HepG2 (cell line): ENCODE measurements at regions not wholly inside any gene's neighbourhood (a gene's known extent, or its start where the extent isn't known, plus 50 kb on each side); places are given as distances from the start of the nearest gene placed in this dataset.

ENCODE experiments used
- ATAC-seq: fragments of 200-7000 bp; cut with Tn5 transposase; 3 replicates; pipeline ENCODE4 v1.9.1; 2020; ENCODE audit warnings: mild to moderate bottlenecking, moderate library complexity
- BruUV-seq: library from RNA; stranded (reverse); fragments of 400-500 nt; replicated peaks from 2 replicates; lab custom pipeline; 2021; lab: Mats Ljungman, UMichigan
- CTCF ChIA-PET: fragments of 300-600 bp; formaldehyde crosslinking; extraction: SDS; loops from one replicate; lab custom pipeline; 2021; ENCODE audit warnings: low total read pairs, inconsistent platforms, low intra/inter-chr PET ratio; lab: Yijun Ruan, JAX
- POLR2A ChIA-PET: fragments of 350-600 bp; sonication (Branson Sonifier 250); formaldehyde crosslinking; loops from one replicate; lab custom pipeline; 2020; ENCODE audit warnings: antibody characterized with exemption, inconsistent platforms; lab: Yijun Ruan, JAX
- DNase-seq: peaks from one replicate; pipeline ENCODE4 v3.0.0-alpha.2; 2015; ENCODE audit warnings: low spot score
- FAIRE-seq: peaks from 3 replicates; lab custom pipeline; 2011; peaks lifted over from hg19 to GRCh38; lab: Jason Lieb, UNC
- H2AFZ ChIP-seq: one replicate; pipeline ENCODE4 v1.6.1; 2011; ENCODE audit warnings: low read length, inconsistent platforms
- H3K27ac ChIP-seq: fragments of 300-600 bp; 3 replicates; pipeline ENCODE4 v1.8.0; 2011; ENCODE audit warnings: mixed run types, mild to moderate bottlenecking, mixed read lengths, low read length, inconsistent platforms; ENCODE audit not compliant: insufficient read depth; ENCODE audit errors: extremely low read length
- H3K27me3 ChIP-seq, 2 experiments: fragments of 200-600 bp in 1 of 2; 2 replicates in 1 of 2; 3 replicates in 1 of 2; pipeline versions ENCODE4 v1.6.0 to v1.8.0; 2011; ENCODE audit warnings: low read length in 2 of 2, mild to moderate bottlenecking in 2 of 2, moderate library complexity in 2 of 2, inconsistent platforms in 1 of 2; ENCODE audit not compliant: insufficient read depth in 2 of 2, control insufficient read depth in 1 of 2
- H3K36me3 ChIP-seq, 2 experiments: fragments of 200-600 bp in 1 of 2; replicated peaks in 1 of 2; 2 replicates in 1 of 2; 3 replicates in 1 of 2; pipeline versions ENCODE4 v1.5.1 to v1.8.0; 2011; ENCODE audit warnings: low read length in 2 of 2, inconsistent platforms in 1 of 2; ENCODE audit not compliant: insufficient read depth in 2 of 2, control insufficient read depth in 1 of 2
- H3K4me1 ChIP-seq: 2 replicates; pipeline ENCODE4 v1.5.1; 2012; ENCODE audit warnings: low read length, inconsistent platforms; ENCODE audit not compliant: insufficient read depth
- H3K4me2 ChIP-seq: 2 replicates; pipeline ENCODE4 v1.6.0; 2011; ENCODE audit warnings: low read depth, low read length, inconsistent platforms
- H3K4me3 ChIP-seq, 3 experiments: fragments of 200-600 bp in 1 of 3; sonication (generic), shearing (Covaris generic) in 1 of 3; replicated peaks in 1 of 3; 2 replicates each; pipeline ENCODE4 v1.5.1; 2011 to 2016; ENCODE audit warnings: low read length in 3 of 3, inconsistent platforms in 2 of 3, low read depth in 2 of 3, mild to moderate bottlenecking in 2 of 3, control low read depth in 1 of 3, mixed read lengths in 1 of 3; ENCODE audit not compliant: insufficient read depth in 1 of 3
- H3K79me2 ChIP-seq: one replicate; pipeline ENCODE4 v1.6.1; 2011; ENCODE audit warnings: low read length, inconsistent platforms; ENCODE audit not compliant: insufficient read depth
- H3K9ac ChIP-seq: 2 replicates; pipeline ENCODE4 v1.6.0; 2011; ENCODE audit warnings: mild to moderate bottlenecking, low read depth, low read length, inconsistent platforms; ENCODE audit not compliant: insufficient read depth
- H3K9me3 ChIP-seq: 2 replicates; pipeline ENCODE4 v1.5.1; 2012; ENCODE audit warnings: mild to moderate bottlenecking, low read length
- H4K20me1 ChIP-seq: 2 replicates; pipeline ENCODE4 v1.6.0; 2011; ENCODE audit warnings: inconsistent platforms, mild to moderate bottlenecking, low read length, moderate library complexity; ENCODE audit not compliant: insufficient read depth
- CBFB ChIP-seq: sonication (generic); formaldehyde crosslinking; IDR thresholded peaks from 2 replicates; pipeline ENCODE4 v1.4.0; 2020; ENCODE audit warnings: missing genetic modification reagents
- CBX1 ChIP-seq: IDR thresholded peaks from one replicate; pipeline ENCODE4 v1.6.1; 2016; ENCODE audit warnings: antibody characterized with exemption, low read depth
- HOXA5 ChIP-seq: sonication (generic); formaldehyde crosslinking; IDR thresholded peaks from 2 replicates; pipeline ENCODE4 v1.4.0; 2020; ENCODE audit warnings: missing genetic modification reagents
- ISX ChIP-seq: sonication (generic); formaldehyde crosslinking; conservative IDR thresholded peaks from 2 replicates; pipeline ENCODE4 v1.5.0; 2020; ENCODE audit warnings: missing genetic modification reagents
- KDM3A ChIP-seq: IDR thresholded peaks from 2 replicates; pipeline ENCODE4 v1.6.1; 2018; ENCODE audit warnings: low read depth, missing compliant biosample characterization
- RCOR2 ChIP-seq: IDR thresholded peaks from 2 replicates; pipeline ENCODE4 v1.6.1; 2016; ENCODE audit warnings: missing biosample characterization, missing genetic modification reagents
- SP4 ChIP-seq: sonication (generic); formaldehyde crosslinking; IDR thresholded peaks from 2 replicates; pipeline ENCODE4 v1.8.1; 2023; ENCODE audit warnings: mild to moderate bottlenecking, missing genetic modification reagents
- U2AF2 ChIP-seq: fragments of 200-400 bp; formaldehyde crosslinking; IDR thresholded peaks from 2 replicates; pipeline ENCODE4 v1.6.1; 2017; ENCODE audit warnings: low read depth, mild to moderate bottlenecking, low read length
- USF2 ChIP-seq, 2 experiments: sonication (generic) in 1 of 2; formaldehyde crosslinking in 1 of 2; IDR thresholded peaks; 2 replicates each; pipeline versions ENCODE4 v1.5.1 to v1.6.1; 2011 to 2020; ENCODE audit warnings: borderline replicate concordance in 1 of 2, low read depth in 1 of 2, low read length in 1 of 2, mild to moderate bottlenecking in 1 of 2, missing genetic modification reagents in 1 of 2, moderate library complexity in 1 of 2
- ZBTB21 ChIP-seq: sonication (generic); formaldehyde crosslinking; IDR thresholded peaks from 2 replicates; pipeline ENCODE4 v1.4.0; 2020; ENCODE audit warnings: missing genetic modification reagents
- ZFP41 ChIP-seq: sonication (generic); formaldehyde crosslinking; IDR thresholded peaks from 2 replicates; pipeline ENCODE4 v1.4.0; 2020; ENCODE audit warnings: mild to moderate bottlenecking, missing genetic modification reagents, borderline replicate concordance
- ZKSCAN1 ChIP-seq: fragments of 150-350 bp; IDR thresholded peaks from 2 replicates; pipeline ENCODE4 v1.6.1; 2014; ENCODE audit warnings: low read length
- ZNF17 ChIP-seq: sonication (generic); formaldehyde crosslinking; IDR thresholded peaks from 2 replicates; pipeline ENCODE4 v1.5.0; 2020; ENCODE audit warnings: mild to moderate bottlenecking, missing genetic modification reagents
- ZNF276 ChIP-seq: sonication (generic); formaldehyde crosslinking; IDR thresholded peaks from 2 replicates; pipeline ENCODE4 v1.4.0; 2020; ENCODE audit warnings: mild to moderate bottlenecking, low read depth, missing genetic modification reagents
- ZNF362 ChIP-seq: sonication (generic); formaldehyde crosslinking; IDR thresholded peaks from 2 replicates; pipeline ENCODE4 v1.4.0; 2020; ENCODE audit warnings: missing genetic modification reagents, mild to moderate bottlenecking, borderline replicate concordance
- WGBS: methylation state at CpG from one replicate; pipeline ENCODE4 v1.1.6; 2017; ENCODE audit warnings: low lambda C conversion rate; 5-methylcytosine and 5-hydroxymethylcytosine counted together
- in situ Hi-C: cut with HindIII; loops from 2 replicates; pipeline ENCODE4 v1.10.0; 2017; ENCODE audit warnings: low pct_unique_long_range_greater_than_20kb; ENCODE audit not compliant: extremely low pct_ligation_motif_present
- intact Hi-C: fragments of 100-400 bp; cut with micrococcal nuclease; formaldehyde crosslinking; loops from one replicate; pipeline ENCODE4 v1.10.0; 2022; ENCODE audit not compliant: unreplicated experiment

DNA sequence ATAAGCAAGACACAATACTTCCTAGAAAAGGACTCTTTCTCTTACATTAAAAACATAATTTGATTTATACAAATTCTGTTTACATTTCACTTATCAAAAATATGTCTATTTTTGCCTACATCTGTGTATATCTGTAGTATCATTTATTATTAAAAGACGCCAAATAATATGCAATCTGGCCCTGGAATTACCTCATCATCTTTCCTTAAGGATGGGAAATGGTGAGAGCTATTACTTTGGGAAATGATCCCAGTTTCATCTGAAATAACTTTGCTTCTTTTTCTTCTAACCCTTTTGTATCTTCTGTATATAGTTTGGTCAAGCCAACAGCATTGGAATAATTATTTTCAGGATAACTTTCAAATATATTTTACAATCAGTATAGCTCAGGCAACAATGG, 85.0 kb downstream of the FAS start:
- no TSS peak for BruUV-seq
- no peak for DNase-seq
- H3K36me3 ChIP-seq, result no peaks in the 10 kb centered on the region
- H4K20me1 ChIP-seq, result no peaks in the 10 kb centered on the region
- 0% methylated on average over 1 of the region's 1 CpG for WGBS
- in situ Hi-C loops, result no loop called here
- no peak overlapping the region for H2AFZ ChIP-seq
- H3K9ac ChIP-seq, result no peak overlapping the region
- peaks cover 0 to 1% of the 10 kb centered on the region in 2 experiments; a peak in 1 of 5 replicates for H3K27me3 ChIP-seq
- H3K4me2 ChIP-seq, result no peak overlapping the region
- H3K9me3 ChIP-seq, result no peaks in the 10 kb centered on the region
- CTCF ChIA-PET, result no interaction called here
- intact Hi-C loops, result no loop called here
- no peaks in the 10 kb centered on the region for H3K4me1 ChIP-seq
- no peak overlapping the region for H3K4me3 ChIP-seq
- TF ChIP-seq ZNF276 (CRISPR knock-in tag) (no peak), SP4 (CRISPR knock-in tag) (no peak), CBX1 (no peak), ISX (CRISPR knock-in tag) (no peak)
- ATAC-seq, result no peak
- FAIRE-seq, result no peak
- POLR2A ChIA-PET, result no interaction called here
- H3K27ac ChIP-seq, result no peak overlapping the region
- no peaks in the 10 kb centered on the region for H3K79me2 ChIP-seq

DNA sequence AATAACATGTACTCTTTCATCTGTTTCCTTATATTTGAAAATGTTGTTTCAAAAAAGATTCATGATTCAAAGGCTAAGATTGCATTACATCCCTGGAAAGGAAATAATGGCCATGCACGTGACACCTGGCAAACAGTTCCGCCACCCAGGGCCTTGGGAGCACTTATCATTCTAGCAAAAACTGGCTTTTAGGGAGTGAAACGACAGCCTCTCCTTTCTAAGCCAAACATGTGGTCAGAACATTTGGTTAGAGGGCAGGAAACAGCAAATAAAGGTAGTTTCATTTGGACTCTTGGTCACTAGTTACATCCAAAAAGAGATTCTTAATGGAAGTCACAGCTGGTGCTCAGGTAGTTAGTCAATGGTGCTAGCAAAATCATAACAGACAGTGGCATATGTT, 83.5 kb downstream of the FAS start:
- H3K4me3 ChIP-seq, result no peak overlapping the region
- intact Hi-C loops, result no loop called here
- WGBS, result 7% methylated on average over 3 of the region's 3 CpGs
- FAIRE-seq, result no peak
- ChIA-PET POLR2A (no interaction called here), CTCF (no interaction called here)
- H3K36me3 ChIP-seq, result no peaks in the 10 kb centered on the region
- no TSS peak for BruUV-seq
- in situ Hi-C loops, result no loop called here
- no peak overlapping the region for H3K9ac ChIP-seq
- H3K4me1 ChIP-seq, result no peaks in the 10 kb centered on the region
- peaks cover 0 to 1% of the 10 kb centered on the region in 2 experiments; a peak in 1 of 5 replicates for H3K27me3 ChIP-seq
- no peak for DNase-seq
- no peaks in the 10 kb centered on the region for H3K9me3 ChIP-seq
- no peak overlapping the region for H2AFZ ChIP-seq
- no peaks in the 10 kb centered on the region for H3K79me2 ChIP-seq
- no peak overlapping the region for H3K27ac ChIP-seq
- H3K4me2 ChIP-seq, result no peak overlapping the region
- H4K20me1 ChIP-seq, result no peaks in the 10 kb centered on the region
- no peak for ATAC-seq
- TF ChIP-seq KDM3A (no peak), ZBTB21 (CRISPR knock-in tag) (no peak), CBFB (CRISPR knock-in tag) (no peak), U2AF2 (no peak), ZNF17 (CRISPR knock-in tag) (no peak), ZFP41 (CRISPR knock-in tag) (no peak), HOXA5 (CRISPR knock-in tag) (no peak), USF2 (IDR thresholded peaks at IDR 0.05; ENCODE audit: low read depth, low read length) (no peak), USF2 (CRISPR knock-in tag; IDR thresholded peaks at IDR 0.05; ENCODE audit: borderline replicate concordance) (no peak), ZNF362 (CRISPR knock-in tag) (no peak), RCOR2 (CRISPR knock-in tag) (no peak), ZKSCAN1 (no peak)
